ENCODE measurements at regions not wholly inside any gene's neighbourhood (a gene's known extent, or its start where the extent isn't known, plus 50 kb on each side); places are given as distances from the start of the nearest gene placed in this dataset.
"Not testable (repeated sequence)": the region's sequence is repeated elsewhere in the genome, so short reads cannot be mapped to it uniquely, and the experiment has no call there.

- Histone ChIP-seq H3K27me3 (peaks cover 0 to 42% (median 0%) of the 10 kb centered on the region in 4 donors), H3K4me3 (no peak overlapping the region), H3K4me1 (no peaks in the 10 kb centered on the region), H3K9me3 (no peaks in the 10 kb centered on the region), H3K27ac (no peak overlapping the region), H3K36me3 (no peaks in the 10 kb centered on the region)
- no peak for DNase-seq
- 37 to 54% methylated on average over 13 to 17 of the region's 17 CpGs for WGBS, 2 donors
- TF ChIP-seq POLR2A (IDR thresholded peaks at IDR 0.05), result no peak
- TF ChIP-seq, protein P1, sequence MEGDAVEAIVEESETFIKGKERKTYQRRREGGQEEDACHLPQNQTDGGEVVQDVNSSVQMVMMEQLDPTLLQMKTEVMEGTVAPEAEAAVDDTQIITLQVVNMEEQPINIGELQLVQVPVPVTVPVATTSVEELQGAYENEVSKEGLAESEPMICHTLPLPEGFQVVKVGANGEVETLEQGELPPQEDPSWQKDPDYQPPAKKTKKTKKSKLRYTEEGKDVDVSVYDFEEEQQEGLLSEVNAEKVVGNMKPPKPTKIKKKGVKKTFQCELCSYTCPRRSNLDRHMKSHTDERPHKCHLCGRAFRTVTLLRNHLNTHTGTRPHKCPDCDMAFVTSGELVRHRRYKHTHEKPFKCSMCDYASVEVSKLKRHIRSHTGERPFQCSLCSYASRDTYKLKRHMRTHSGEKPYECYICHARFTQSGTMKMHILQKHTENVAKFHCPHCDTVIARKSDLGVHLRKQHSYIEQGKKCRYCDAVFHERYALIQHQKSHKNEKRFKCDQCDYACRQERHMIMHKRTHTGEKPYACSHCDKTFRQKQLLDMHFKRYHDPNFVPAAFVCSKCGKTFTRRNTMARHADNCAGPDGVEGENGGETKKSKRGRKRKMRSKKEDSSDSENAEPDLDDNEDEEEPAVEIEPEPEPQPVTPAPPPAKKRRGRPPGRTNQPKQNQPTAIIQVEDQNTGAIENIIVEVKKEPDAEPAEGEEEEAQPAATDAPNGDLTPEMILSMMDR (IDR thresholded peaks at IDR 0.05), result no peak
- intact Hi-C loops (cut with DNase I), result no loop called here
Observed at GRCh38 chr22:48627203-48627602, 1200.5 kb downstream of the BRD1 start.

- intact Hi-C loops (cut with DNase I), result no loop called here
- Histone ChIP-seq H3K27ac (no peak overlapping the region), H3K4me1 (no peaks in the 10 kb centered on the region), H3K9me3 (no peaks in the 10 kb centered on the region), H3K27me3 (peaks cover 0 to 23% (median 0%) of the 10 kb centered on the region in 4 donors), H3K4me3 (no peak overlapping the region), H3K36me3 (no peaks in the 10 kb centered on the region)
- 59 to 75% methylated on average over 11 to 12 of the region's 13 CpGs for WGBS, 2 donors
- no peak for DNase-seq
- TF ChIP-seq, protein P1 (IDR thresholded peaks at IDR 0.05), result no peak
- no peak for TF ChIP-seq POLR2A (IDR thresholded peaks at IDR 0.05)
Observed at GRCh38 chr22:48624401-48624800, 1203.3 kb downstream of the BRD1 start.

GRCh38 chr22:48622891-48623545 is 1204.7 kb downstream of the BRD1 start:
- Histone ChIP-seq H3K9me3 (no peaks in the 10 kb centered on the region), H3K36me3 (no peaks in the 10 kb centered on the region), H3K4me1 (no peaks in the 10 kb centered on the region), H3K27me3 (peaks cover 0 to 9% (median 0%) of the 10 kb centered on the region in 4 donors), H3K4me3 (no peak overlapping the region), H3K27ac (no peak overlapping the region)
- TF ChIP-seq POLR2A (IDR thresholded peaks at IDR 0.05), result no peak
- TF ChIP-seq, protein P1 (IDR thresholded peaks at IDR 0.05), result no peak
- DNase-seq, result no peak
- 72 to 81% methylated on average over 8 to 12 of the region's 55 CpGs for WGBS, 2 donors
- intact Hi-C loops (cut with DNase I), result no loop called here

GRCh38 chr22:48621085-48621484 is 1206.6 kb downstream of the BRD1 start:
- DNase-seq, result no peak
- Histone ChIP-seq H3K27ac (no peak overlapping the region), H3K9me3 (no peaks in the 10 kb centered on the region), H3K4me1 (no peaks in the 10 kb centered on the region), H3K36me3 (no peaks in the 10 kb centered on the region), H3K4me3 (no peak overlapping the region), H3K27me3 (no peaks in the 10 kb centered on the region)
- no peak for TF ChIP-seq POLR2A (IDR thresholded peaks at IDR 0.05)
- TF ChIP-seq, protein P1 (IDR thresholded peaks at IDR 0.05), result no peak
- intact Hi-C loops (cut with DNase I), result no loop called here

DNA sequence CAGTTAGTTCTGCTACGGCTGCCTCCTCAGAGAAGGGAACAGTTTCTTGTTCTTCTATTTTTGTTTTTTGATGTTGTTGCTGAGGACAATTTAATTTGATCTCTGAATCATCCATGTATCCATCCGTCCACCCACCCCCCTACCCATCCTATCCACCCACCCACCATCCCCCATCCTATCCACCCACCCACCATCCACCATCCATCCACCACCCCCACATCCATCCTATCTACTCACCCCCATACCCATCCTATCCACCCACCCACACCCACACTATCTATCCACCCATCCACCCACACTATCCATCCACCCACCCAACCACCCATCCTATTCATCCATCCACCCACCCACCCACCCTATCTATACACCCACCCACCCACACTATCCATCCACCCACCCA is 1207.2 kb downstream of the BRD1 start:
- 61 to 89% methylated on average over 2 of the region's 2 CpGs for WGBS, 2 donors
- intact Hi-C loops (cut with DNase I); H3K36me3 ChIP-seq: not testable (repeated sequence)

DNA sequence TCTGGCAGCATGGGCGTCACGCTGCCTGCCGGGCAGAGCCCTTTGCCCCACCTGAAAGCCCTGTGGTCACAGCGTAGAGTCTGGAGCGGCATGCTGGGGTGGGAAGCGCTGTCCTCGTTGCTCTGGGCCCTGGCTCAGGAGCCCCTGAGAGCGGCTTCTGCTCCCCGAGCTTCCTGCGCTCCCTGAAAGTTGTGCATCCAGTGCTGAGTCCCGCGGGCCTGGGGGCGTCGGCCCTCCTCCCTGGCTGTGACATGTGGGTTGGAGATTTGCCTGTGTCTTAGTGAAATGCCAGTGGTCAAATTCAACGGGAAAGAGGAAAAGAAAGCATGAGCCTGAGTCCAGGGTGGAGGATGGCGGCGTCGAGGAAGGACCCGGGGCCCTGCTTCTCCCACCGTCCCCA is 1208.0 kb downstream of the BRD1 start:
- no peaks in the 10 kb centered on the region for H3K36me3 ChIP-seq
- no peaks in the 10 kb centered on the region for H3K4me1 ChIP-seq
- H3K27me3 ChIP-seq, result no peaks in the 10 kb centered on the region
- H3K27ac ChIP-seq, result no peak overlapping the region
- intact Hi-C loops (cut with DNase I), result no loop called here
- 84 to 90% methylated on average over 2 to 4 of the region's 20 CpGs for WGBS, 2 donors
- no peak overlapping the region for H3K4me3 ChIP-seq
- no peaks in the 10 kb centered on the region for H3K9me3 ChIP-seq
- TF ChIP-seq, protein P1 (IDR thresholded peaks at IDR 0.05), result no peak
- TF ChIP-seq POLR2A (IDR thresholded peaks at IDR 0.05), result no peak
- no peak for DNase-seq

More for the DNA sequence above, 1207.2 kb downstream of the BRD1 start:
- not testable (repeated sequence) for H3K27ac ChIP-seq, H3K4me1 ChIP-seq, DNase-seq, H3K9me3 ChIP-seq, H3K4me3 ChIP-seq, H3K27me3 ChIP-seq

All from esophagus squamous epithelium (tissue), 5 donors.